Effector CD4-positive, alpha-beta T cell (primary cell): ENCODE measurements at regions not wholly inside any gene's neighbourhood (a gene's known extent, or its start where the extent isn't known, plus 50 kb on each side); places are given as distances from the start of the nearest gene placed in this dataset.
"Not testable (repeated sequence)": the region's sequence is repeated elsewhere in the genome, so short reads cannot be mapped to it uniquely, and the experiment has no call there.

ENCODE experiments used
- DNase-seq: peaks from one replicate; pipeline ENCODE4 v3.0.0-alpha.2; 2020

GRCh38 chr14:105765072-105765825, 238.9 kb downstream of the TMEM121 start:
- not testable (repeated sequence) for DNase-seq

- no peak for DNase-seq
These were observed 239.7 kb downstream of the TMEM121 start for GRCh38 chr14:105765893-105766614.

DNA sequence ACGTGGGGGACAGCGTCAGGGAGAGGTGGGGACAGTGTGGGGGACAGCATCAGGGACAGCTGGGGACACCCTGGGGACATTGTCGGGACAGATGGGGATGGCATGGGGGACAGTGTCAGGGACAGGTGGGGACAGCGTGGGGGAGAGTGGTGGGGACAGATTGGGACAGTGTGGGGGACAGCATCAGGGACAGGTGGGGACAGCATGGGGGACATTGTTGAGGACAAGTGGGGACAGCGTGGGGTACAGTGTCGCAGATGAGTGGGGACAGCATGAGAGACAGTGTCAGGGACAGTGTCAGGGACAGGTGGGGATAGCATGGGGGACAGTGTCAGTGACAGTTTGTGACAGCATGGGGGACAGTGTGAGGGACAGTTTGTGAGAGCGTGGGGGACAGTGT, 240.9 kb downstream of the TMEM121 start:
- no peak for DNase-seq

GRCh38 chr14:105768039-105768438, 241.7 kb downstream of the TMEM121 start:
- not testable (repeated sequence) for DNase-seq

GRCh38 chr14:105769061-105769730, 242.8 kb downstream of the TMEM121 start:
- not testable (repeated sequence) for DNase-seq

GRCh38 chr14:105770619-105771216, 244.3 kb downstream of the TMEM121 start:
- not testable (repeated sequence) for DNase-seq

- DNase-seq, result not testable (repeated sequence)
These were observed 245.2 kb downstream of the TMEM121 start for GRCh38 chr14:105771261-105772226.

GRCh38 chr14:105772710-105773250, 246.4 kb downstream of the TMEM121 start:
- DNase-seq, result not testable (repeated sequence)

DNA sequence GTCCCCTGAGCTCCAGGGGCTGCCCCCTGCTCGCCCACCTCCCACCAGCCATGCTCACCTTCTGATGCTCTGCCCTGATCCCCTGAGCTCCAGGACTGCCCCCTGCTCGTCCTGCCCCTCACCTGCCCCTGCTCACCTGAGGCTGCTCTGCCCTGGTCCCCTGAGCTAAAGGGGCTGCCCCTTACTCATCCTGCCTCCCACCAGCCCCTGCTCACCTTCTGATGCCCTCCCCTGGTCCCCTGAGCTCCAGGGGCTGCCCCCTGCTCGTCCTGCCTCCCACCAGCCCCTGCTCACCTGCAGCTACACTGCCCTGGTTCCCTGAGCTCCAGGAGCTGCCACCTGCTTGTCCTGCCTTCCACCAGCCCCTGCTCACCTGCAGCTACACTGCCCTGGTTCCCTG, 247.2 kb downstream of the TMEM121 start:
- no peak for DNase-seq

DNA sequence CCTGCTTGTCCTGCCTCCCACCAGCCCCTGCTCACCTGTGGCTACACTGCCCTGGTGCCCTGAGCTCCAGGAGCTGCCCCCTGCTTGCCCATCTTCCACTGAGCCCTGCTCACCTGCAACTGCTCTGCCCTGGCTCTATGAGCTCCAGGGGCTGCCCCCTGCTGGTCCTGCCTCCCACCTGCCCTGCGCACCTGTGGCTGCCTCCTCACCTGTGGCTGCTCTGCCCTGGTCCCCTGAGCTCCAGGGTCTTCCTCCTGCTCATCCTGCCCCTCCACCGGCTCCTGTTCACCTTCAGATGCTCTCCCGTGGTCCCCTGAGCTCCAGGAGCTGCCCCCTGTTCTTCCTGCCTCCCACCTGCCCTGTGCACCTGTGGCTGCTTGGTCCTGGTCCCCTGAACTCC, 247.6 kb downstream of the TMEM121 start:
- no peak for DNase-seq

GRCh38 chr14:105774585-105775348, 248.4 kb downstream of the TMEM121 start:
- not testable (repeated sequence) for DNase-seq

- not testable (repeated sequence) for DNase-seq
These were observed 249.1 kb downstream of the TMEM121 start for GRCh38 chr14:105775349-105775923.

DNA sequence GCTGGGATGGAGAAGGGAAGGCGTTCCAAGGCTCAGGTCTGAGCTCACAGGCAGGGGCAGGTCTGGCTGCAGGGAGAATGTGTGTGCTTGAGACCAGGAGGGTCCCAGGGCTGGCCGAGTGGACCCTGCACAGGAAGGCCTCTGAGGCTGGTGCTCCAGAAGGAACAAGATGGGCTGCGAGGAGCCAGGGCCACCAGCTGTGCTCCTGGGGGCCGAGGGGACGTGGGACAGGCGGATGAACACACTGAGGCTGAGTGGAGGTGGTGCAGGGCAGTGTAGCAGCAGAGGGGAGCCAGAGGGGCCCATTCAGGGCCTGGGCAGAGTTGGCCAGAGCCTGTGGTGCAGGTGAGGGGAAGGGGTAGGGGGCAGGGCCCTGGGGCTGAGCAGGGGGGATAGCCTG, 249.7 kb downstream of the TMEM121 start:
- DNase-seq, result not testable (repeated sequence)

GRCh38 chr14:105776924-105777323, 250.5 kb downstream of the TMEM121 start:
- DNase-seq, result no peak

GRCh38 chr14:105783707-105784106, 257.3 kb downstream of the TMEM121 start:
- DNase-seq, result no peak

DNA sequence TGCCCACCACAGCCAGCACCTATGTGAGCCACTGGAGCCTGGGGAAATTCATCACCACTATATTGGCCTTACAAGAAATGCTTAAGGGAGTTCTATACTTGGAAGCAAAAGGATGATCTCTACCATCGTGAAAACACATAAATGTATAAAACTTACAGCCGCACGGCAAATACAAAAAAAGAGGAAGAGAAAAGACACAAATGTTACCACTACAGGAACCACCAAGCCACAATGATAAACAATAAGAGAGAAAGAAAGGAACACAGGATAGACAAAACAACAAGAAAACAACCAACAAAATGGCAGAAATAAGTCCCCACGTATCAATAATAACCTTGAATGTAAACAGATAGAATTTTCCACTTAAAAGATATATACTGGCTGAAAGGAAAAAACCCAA, 267.5 kb downstream of the TMEM121 start:
- DNase-seq, result no peak

DNA sequence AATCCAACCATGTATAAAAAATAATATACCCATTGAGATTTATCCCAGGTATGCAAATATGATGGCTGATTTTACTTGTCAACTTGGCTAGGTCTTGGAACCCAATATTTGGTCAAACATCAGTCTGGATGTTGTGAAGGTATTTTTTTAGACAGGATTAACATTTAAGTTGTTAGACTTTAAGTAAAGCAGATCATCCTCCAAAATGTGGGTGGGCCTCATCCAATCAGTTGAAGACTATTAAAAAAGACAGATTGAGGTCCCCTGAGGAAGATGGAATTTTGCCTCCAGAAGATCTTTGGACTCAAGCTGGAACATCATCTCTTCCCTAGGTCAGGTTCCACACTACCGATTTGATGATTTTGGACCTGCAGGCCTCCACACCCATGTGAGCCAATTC, 271.2 kb downstream of the TMEM121 start:
- no peak for DNase-seq

GRCh38 chr14:105805701-105806100, 279.3 kb downstream of the TMEM121 start:
- DNase-seq, result no peak

GRCh38 chr14:105806568-105806967, 280.2 kb downstream of the TMEM121 start:
- no peak for DNase-seq

- DNase-seq, result no peak
These were observed 291.8 kb downstream of the TMEM121 start for GRCh38 chr14:105817971-105818711.
